H1 (cell line): ENCODE measurements at regions not wholly inside any gene's neighbourhood (a gene's known extent, or its start where the extent isn't known, plus 50 kb on each side); places are given as distances from the start of the nearest gene placed in this dataset.

Experiments used
- CTCF ChIA-PET: fragments of 300-600 bp; sonication (Branson Sonifier 250); formaldehyde crosslinking; loops from one replicate; lab custom pipeline; 2021; ENCODE audit not compliant: partially characterized antibody; lab: Charles Lee
- POLR2A ChIA-PET: fragments of 300-600 bp; sonication (Branson Sonifier 250); formaldehyde crosslinking; loops from one replicate; lab custom pipeline; 2021; ENCODE audit warnings: inconsistent platforms; ENCODE audit not compliant: partially characterized antibody; lab: Charles Lee
- DNase-seq, 2 experiments: peaks; one replicate each; pipeline versions ENCODE4 v3.0.0 to v3.0.0-alpha.2; 2010 to 2022; ENCODE audit warnings: low spot score in 2 of 2, low read depth in 1 of 2, mixed read lengths in 1 of 2
- FAIRE-seq: peaks from 2 replicates; lab custom pipeline; 2011; peaks lifted over from hg19 to GRCh38; lab: Jason Lieb, UNC
- H2AFZ ChIP-seq: 2 replicates; pipeline ENCODE4 v1.8.1; 2012; ENCODE audit warnings: low read length, inconsistent platforms
- H2AK5ac ChIP-seq: 2 replicates; pipeline ENCODE4 v1.6.1; 2013; ENCODE audit warnings: low read depth, low read length
- H2BK120ac ChIP-seq: replicated peaks from 2 replicates; pipeline ENCODE3; 2013; ENCODE audit warnings: low read depth, low read length, inconsistent platforms
- H2BK12ac ChIP-seq: 2 replicates; pipeline ENCODE4 v1.6.1; 2013; ENCODE audit warnings: low read depth, low read length
- H2BK15ac ChIP-seq: 2 replicates; pipeline ENCODE4 v1.6.1; 2013; ENCODE audit warnings: low read length
- H2BK20ac ChIP-seq: 2 replicates; pipeline ENCODE4 v1.6.1; 2013; ENCODE audit warnings: low read length
- H2BK5ac ChIP-seq: 2 replicates; pipeline ENCODE4 v1.6.1; 2013; ENCODE audit warnings: low read depth, low read length
- H3K14ac ChIP-seq: 2 replicates; pipeline ENCODE4 v1.6.1; 2013; ENCODE audit warnings: inconsistent platforms; ENCODE audit not compliant: insufficient read length
- H3K18ac ChIP-seq: 2 replicates; pipeline ENCODE4 v1.6.1; 2013; ENCODE audit warnings: low read length; ENCODE audit errors: extremely low read depth
- H3K23ac ChIP-seq: 2 replicates; pipeline ENCODE4 v1.6.1; 2013; ENCODE audit warnings: inconsistent platforms; ENCODE audit not compliant: insufficient read length
- H3K23me2 ChIP-seq: 2 replicates; pipeline ENCODE4 v1.6.1; 2013; ENCODE audit warnings: low read depth, low read length
- H3K27ac ChIP-seq: 2 replicates; pipeline ENCODE4 v1.6.1; 2011; ENCODE audit warnings: low read depth, low read length, inconsistent platforms
- H3K27me3 ChIP-seq, 4 experiments: replicated peaks in 1 of 4; 1 replicate in 1 of 4; 2 replicates in 3 of 4; pipeline versions ENCODE4 v1.6.1 to v1.8.1; 2011 to 2013; ENCODE audit warnings: low read length in 3 of 4, mild to moderate bottlenecking in 3 of 4, inconsistent platforms in 2 of 4, mixed read lengths in 2 of 4, moderate library complexity in 1 of 4; ENCODE audit not compliant: control insufficient read depth in 3 of 4, insufficient read depth in 3 of 4; ENCODE audit errors: extremely low read depth in 1 of 4
- H3K36me3 ChIP-seq, 4 experiments: 2 replicates each; pipeline versions ENCODE4 v1.6.1 to v1.8.1; 2011 to 2013; ENCODE audit warnings: mild to moderate bottlenecking in 4 of 4, low read length in 3 of 4, moderate library complexity in 2 of 4, control low read depth in 1 of 4, inconsistent platforms in 1 of 4; ENCODE audit not compliant: insufficient read depth in 4 of 4, control insufficient read depth in 2 of 4
- H3K4ac ChIP-seq: replicated peaks from 2 replicates; pipeline ENCODE3; 2013; ENCODE audit warnings: low read length, low read depth, mixed read lengths, inconsistent platforms; ENCODE audit not compliant: insufficient read length
- H3K4me1 ChIP-seq, 4 experiments: replicated peaks in 1 of 4; 1 replicate in 1 of 4; 2 replicates in 3 of 4; pipeline versions ENCODE4 v1.6.1 to v1.8.1; 2011 to 2013; ENCODE audit warnings: low read length in 3 of 4, inconsistent platforms in 2 of 4, mixed read lengths in 1 of 4; ENCODE audit not compliant: insufficient read depth in 4 of 4, control insufficient read depth in 3 of 4
- H3K4me2 ChIP-seq, 2 experiments: 2 replicates each; pipeline versions ENCODE4 v1.6.1 to v1.8.1; 2011 to 2013; ENCODE audit warnings: low read depth in 2 of 2, low read length in 2 of 2, control low read depth in 1 of 2, inconsistent platforms in 1 of 2, mild to moderate bottlenecking in 1 of 2; ENCODE audit not compliant: insufficient read depth in 1 of 2
- H3K4me3 ChIP-seq, 4 experiments: fragments of 200-600, 300-600 bp in 1 of 4; sonication (generic), shearing (Covaris generic), sonication (Bioruptor Twin) in 1 of 4; 2 replicates each; pipeline versions ENCODE4 v1.5.1 to v1.8.1; 2011 to 2016; ENCODE audit warnings: low read length in 4 of 4, low read depth in 3 of 4, control low read depth in 2 of 4, inconsistent platforms in 2 of 4, mild to moderate bottlenecking in 2 of 4, mixed read lengths in 1 of 4, moderate library complexity in 1 of 4; ENCODE audit not compliant: insufficient read depth in 2 of 4; ENCODE audit errors: extremely low read depth in 1 of 4
- H3K56ac ChIP-seq: replicated peaks from 2 replicates; pipeline ENCODE3; 2013; ENCODE audit warnings: low read depth, mild to moderate bottlenecking, mixed read lengths, low read length, inconsistent platforms; ENCODE audit not compliant: insufficient read length
- H3K79me1 ChIP-seq: 2 replicates; pipeline ENCODE4 v1.6.1; 2013; ENCODE audit warnings: low read depth, low read length, control low read depth
- H3K79me2 ChIP-seq, 2 experiments: 2 replicates each; pipeline versions ENCODE4 v1.6.1 to v1.8.1; 2012 to 2013; ENCODE audit warnings: low read length in 2 of 2, mild to moderate bottlenecking in 2 of 2, inconsistent platforms in 1 of 2; ENCODE audit not compliant: insufficient read depth in 2 of 2, control insufficient read depth in 1 of 2
- H3K9ac ChIP-seq, 4 experiments: replicated peaks in 1 of 4; 1 replicate in 1 of 4; 2 replicates in 3 of 4; pipeline versions ENCODE4 v1.6.1 to v1.8.1; 2011 to 2013; ENCODE audit warnings: low read depth in 3 of 4, low read length in 3 of 4, control low read depth in 2 of 4, mild to moderate bottlenecking in 2 of 4, moderate library complexity in 2 of 4, inconsistent platforms in 1 of 4; ENCODE audit errors: extremely low read depth in 1 of 4
- H3K9me3 ChIP-seq, 2 experiments: 2 replicates each; pipeline versions ENCODE4 v1.6.1 to v1.8.1; 2012 to 2013; ENCODE audit warnings: mild to moderate bottlenecking in 2 of 2, moderate library complexity in 2 of 2, control low read depth in 1 of 2, inconsistent platforms in 1 of 2, low read depth in 1 of 2, low read length in 1 of 2, mixed read lengths in 1 of 2; ENCODE audit not compliant: insufficient read depth in 2 of 2
- H4K20me1 ChIP-seq, 2 experiments: replicated peaks in 1 of 2; 2 replicates each; pipeline versions ENCODE3 to v1.8.1; 2011 to 2013; ENCODE audit warnings: inconsistent platforms in 2 of 2, low read length in 2 of 2, mild to moderate bottlenecking in 1 of 2; ENCODE audit not compliant: insufficient read depth in 2 of 2, control insufficient read depth in 1 of 2
- H4K5ac ChIP-seq: 2 replicates; pipeline ENCODE4 v1.6.1; 2013; ENCODE audit warnings: low read length, low read depth, mixed read lengths, inconsistent platforms; ENCODE audit not compliant: insufficient read length
- H4K8ac ChIP-seq: 2 replicates; pipeline ENCODE4 v1.8.0; 2013; ENCODE audit warnings: mild to moderate bottlenecking, moderate library complexity, low read length, inconsistent platforms; ENCODE audit not compliant: insufficient read depth; ENCODE audit errors: extremely low read depth
- H4K91ac ChIP-seq: replicated peaks from 2 replicates; pipeline ENCODE3; 2013; ENCODE audit warnings: low read length, mixed read lengths, inconsistent platforms; ENCODE audit not compliant: insufficient read length
- FOSL1 ChIP-seq: IDR thresholded peaks from 2 replicates; pipeline ENCODE4 v1.6.1; 2011; ENCODE audit warnings: mild to moderate bottlenecking, low read depth, low read length, moderate library complexity; ENCODE audit not compliant: insufficient read depth
- MAFK ChIP-seq: IDR thresholded peaks from 2 replicates; pipeline ENCODE4 v1.6.1; 2012; ENCODE audit warnings: low read depth, mild to moderate bottlenecking, improper control_type of control experiment, low read length
- SIN3A ChIP-seq, 2 experiments: IDR thresholded peaks in 1 of 2; conservative IDR thresholded peaks in 1 of 2; 2 replicates each; pipeline ENCODE4 v1.6.1; 2011 to 2012; ENCODE audit warnings: low read length in 2 of 2, improper control_type of control experiment in 1 of 2, low read depth in 1 of 2, mild to moderate bottlenecking in 1 of 2
- SIX5 ChIP-seq: IDR thresholded peaks from 2 replicates; pipeline ENCODE4 v1.6.1; 2011; ENCODE audit warnings: mild to moderate bottlenecking, low read depth, low read length
- TAF7 ChIP-seq: optimal IDR thresholded peaks from 2 replicates; pipeline ENCODE3; 2011; ENCODE audit warnings: low read depth, mild to moderate bottlenecking, inconsistent platforms, low read length, moderate library complexity, borderline replicate concordance
- WGBS, 2 experiments: shearing (Covaris generic) in 1 of 2; methylation state at CpG; one replicate each; pipeline versions ENCODE4 v1.1.6 to v1.1.7; 2013 to 2015; ENCODE audit warnings: low lambda C conversion rate in 2 of 2, mixed read lengths in 2 of 2, inconsistent platforms in 1 of 2, low coverage in 1 of 2, missing lambda C conversion rate in 1 of 2; ENCODE audit not compliant: insufficient replicate concordance in 2 of 2, insufficient coverage in 1 of 2, insufficient read length in 1 of 2; ENCODE audit errors: extremely low coverage in 1 of 2, missing lambda C conversion rate in 1 of 2; 5-methylcytosine and 5-hydroxymethylcytosine counted together
- TF ChIP-seq, protein P1 (sequence below): IDR thresholded peaks from 2 replicates; pipeline ENCODE4 v1.6.1; 2011; ENCODE audit warnings: low read depth, mild to moderate bottlenecking, low read length; ENCODE audit not compliant: insufficient read depth

DNA sequence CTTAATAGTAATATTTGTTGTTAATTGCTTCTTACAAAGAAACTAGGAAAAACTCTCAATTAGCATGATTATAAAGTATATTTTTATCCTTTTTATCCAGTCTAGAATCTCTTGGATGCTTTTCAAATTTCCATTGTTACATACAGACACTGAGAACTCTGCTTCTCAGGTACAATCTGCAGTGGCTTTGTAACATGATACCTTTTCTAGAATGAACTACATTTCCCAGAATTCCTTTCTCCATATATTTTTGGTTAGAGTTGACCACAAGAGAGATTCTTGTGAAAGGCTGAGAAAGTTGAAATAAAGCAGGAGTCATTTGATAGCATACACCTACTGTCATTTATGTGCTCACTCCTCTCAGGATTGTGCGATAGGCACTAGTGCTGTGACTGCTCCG, 148.6 kb downstream of the SLITRK6 start:
- no peak overlapping the region for H3K4me3 ChIP-seq
- H3K23me2 ChIP-seq, result no peaks in the 10 kb centered on the region
- H3K4me1 ChIP-seq, result peaks cover 0 to 3% (median 0%) of the 10 kb centered on the region in 4 experiments; a peak in 2 of 7 replicates
- H3K18ac ChIP-seq, result no peak overlapping the region
- no peak for TF ChIP-seq TAF7
- TF ChIP-seq, protein P1, sequence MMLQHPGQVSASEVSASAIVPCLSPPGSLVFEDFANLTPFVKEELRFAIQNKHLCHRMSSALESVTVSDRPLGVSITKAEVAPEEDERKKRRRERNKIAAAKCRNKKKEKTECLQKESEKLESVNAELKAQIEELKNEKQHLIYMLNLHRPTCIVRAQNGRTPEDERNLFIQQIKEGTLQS, result no peak
- no peak for TF ChIP-seq SIN3A (conservative IDR thresholded peaks at IDR 0.05 in 1 of 2, IDR thresholded peaks at IDR 0.05 in 1 of 2; ENCODE audit: low read depth in 1 of 2, low read length in 2 of 2)
- peak; percentile 80 for TF ChIP-seq SIX5
- TF ChIP-seq MAFK, result no peak
- TF ChIP-seq FOSL1, result no peak
- H3K9me3 ChIP-seq, result no peaks in the 10 kb centered on the region
- H3K14ac ChIP-seq, result no peak overlapping the region
- WGBS, 2 experiments, result 89% methylated on average over 2 of the region's 2 CpGs; no CpG with 5 or more reads in 1 of the 2 experiments
- FAIRE-seq (no peak), DNase-seq (no peak)
- no peak overlapping the region for H3K56ac ChIP-seq
- no peak overlapping the region for H3K4ac ChIP-seq
- H2BK15ac ChIP-seq, result no peak overlapping the region
- H3K79me2 ChIP-seq, result no peaks in the 10 kb centered on the region
- no peak overlapping the region for H4K91ac ChIP-seq
- H4K8ac ChIP-seq, result no peak overlapping the region
- H4K5ac ChIP-seq, result no peak overlapping the region
- CTCF ChIA-PET, result interaction anchor here (0.6 kb wide), 2 partner anchors 35 to 852 kb away, joined by 3 to 4 read pairs; no protein-coding TSS in a partner anchor
- no peak overlapping the region for H2BK120ac ChIP-seq
- H2BK12ac ChIP-seq, result no peak overlapping the region
- no peaks in the 10 kb centered on the region for H3K27me3 ChIP-seq
- no peaks in the 10 kb centered on the region for H3K36me3 ChIP-seq
- POLR2A ChIA-PET, result no interaction called here
- H2BK5ac ChIP-seq, result no peak overlapping the region
- no peaks in the 10 kb centered on the region for H4K20me1 ChIP-seq
- no peak overlapping the region for H3K23ac ChIP-seq
- no peak overlapping the region for H3K9ac ChIP-seq
- no peak overlapping the region for H2BK20ac ChIP-seq
- no peak overlapping the region for H2AK5ac ChIP-seq
- H3K4me2 ChIP-seq, result no peak overlapping the region
- peak overlapping the region; percentile 79 for H2AFZ ChIP-seq
- H3K27ac ChIP-seq, result no peak overlapping the region
- H3K79me1 ChIP-seq, result no peaks in the 10 kb centered on the region
